GM23338 (cell line): ENCODE measurements at regions not wholly inside any gene's neighbourhood (a gene's known extent, or its start where the extent isn't known, plus 50 kb on each side); places are given as distances from the start of the nearest gene placed in this dataset.

Experiments used
- ATAC-seq: fragments of 200-7000 bp; cut with Tn5 transposase; 3 replicates; pipeline ENCODE4 v1.9.1; 2020
- DNase-seq: peaks from one replicate; pipeline ENCODE4 v3.0.0-alpha.2; 2015; ENCODE audit warnings: low spot score
- H2AFZ ChIP-seq: fragments of 200-600 bp; sonication (generic); 2 replicates; pipeline ENCODE4 v1.8.0; 2016; ENCODE audit warnings: antibody characterized with exemption, mild to moderate bottlenecking, moderate library complexity
- H3F3A ChIP-seq: fragments of 200-600 bp; sonication (generic); replicated peaks from 2 replicates; pipeline ENCODE4 v1.8.0; 2017; ENCODE audit warnings: antibody characterized with exemption, mixed run types, low read depth
- H3K27ac ChIP-seq: fragments of 200-600 bp; sonication (generic); 2 replicates; pipeline ENCODE4 v1.6.1; 2016; ENCODE audit warnings: low read depth
- H3K27me3 ChIP-seq: fragments of 200-600 bp; sonication (generic); 2 replicates; pipeline ENCODE4 v1.8.0; 2016; ENCODE audit warnings: mild to moderate bottlenecking, mixed run types, moderate library complexity; ENCODE audit not compliant: insufficient read depth
- H3K36me3 ChIP-seq: fragments of 200-600 bp; sonication (generic); 2 replicates; pipeline ENCODE4 v1.8.0; 2016; ENCODE audit warnings: mild to moderate bottlenecking; ENCODE audit not compliant: insufficient read depth
- H3K4me1 ChIP-seq: fragments of 200-600 bp; sonication (generic); 2 replicates; pipeline ENCODE4 v1.8.0; 2016; ENCODE audit warnings: mild to moderate bottlenecking, moderate library complexity; ENCODE audit not compliant: insufficient read depth
- H3K4me2 ChIP-seq: fragments of 200-600 bp; sonication (generic); 2 replicates; pipeline ENCODE4 v1.7.1; 2017; ENCODE audit warnings: mixed run types
- H3K4me3 ChIP-seq: fragments of 200-600 bp; sonication (generic); 2 replicates; pipeline ENCODE4 v1.6.1; 2016; ENCODE audit warnings: mixed run types
- H3K79me2 ChIP-seq: fragments of 200-600 bp; sonication (generic); replicated peaks from 2 replicates; pipeline ENCODE4 v1.8.0; 2017; ENCODE audit warnings: mild to moderate bottlenecking; ENCODE audit not compliant: insufficient read depth
- H3K9me2 ChIP-seq: fragments of 200-600 bp; sonication (generic); 2 replicates; pipeline ENCODE4 v1.8.0; 2017; ENCODE audit not compliant: insufficient read depth
- H4K20me1 ChIP-seq: fragments of 200-600 bp; sonication (generic); replicated peaks from 2 replicates; pipeline ENCODE4 v1.8.0; 2017; ENCODE audit warnings: mild to moderate bottlenecking; ENCODE audit not compliant: insufficient read depth
- H3K27ac Mint-ChIP-seq: 2 replicates; pipeline ENCODE4 v1.8.0; 2020; ENCODE audit warnings: inconsistent platforms, mild to moderate bottlenecking, moderate library complexity, mixed read lengths
- H3K27me3 Mint-ChIP-seq: 3 replicates; pipeline ENCODE4 v1.8.0; 2022; ENCODE audit warnings: low read depth, mild to moderate bottlenecking, moderate library complexity, mixed read lengths, inconsistent platforms; ENCODE audit not compliant: insufficient read depth, poor library complexity
- H3K36me3 Mint-ChIP-seq: 3 replicates; pipeline ENCODE4 v1.8.0; 2021; ENCODE audit warnings: low read depth, mild to moderate bottlenecking, inconsistent platforms, moderate library complexity, mixed read lengths
- H3K4me1 Mint-ChIP-seq: 3 replicates; pipeline ENCODE4 v1.8.0; 2020; ENCODE audit warnings: mild to moderate bottlenecking, inconsistent platforms, mixed read lengths
- H3K4me3 Mint-ChIP-seq: 3 replicates; pipeline ENCODE4 v1.8.0; 2021; ENCODE audit warnings: moderate library complexity, mild to moderate bottlenecking, inconsistent platforms, mixed read lengths
- H3K9me3 Mint-ChIP-seq: 3 replicates; pipeline ENCODE4 v1.8.0; 2020; ENCODE audit warnings: moderate library complexity, mild to moderate bottlenecking, inconsistent platforms, mixed read lengths
- CREB1 ChIP-seq: fragments of 250-450 bp; sonication (Bioruptor Pico); IDR thresholded peaks from 2 replicates; pipeline ENCODE4 v1.5.0; 2020; ENCODE audit warnings: low read depth, mild to moderate bottlenecking, moderate library complexity
- EZH2 ChIP-seq: fragments of 200-600 bp; sonication (generic); IDR thresholded peaks from one replicate; pipeline ENCODE4 v1.8.0; 2017; ENCODE audit warnings: antibody characterized with exemption, mild to moderate bottlenecking, low read depth; ENCODE audit not compliant: unreplicated experiment
- EZH2phosphoT487 ChIP-seq: fragments of 200-600 bp; sonication (generic); IDR thresholded peaks from one replicate; pipeline ENCODE4 v1.8.1; 2018; ENCODE audit warnings: antibody characterized with exemption; ENCODE audit not compliant: unreplicated experiment
- JUNB ChIP-seq: IDR thresholded peaks from one replicate; pipeline ENCODE4 v1.6.1; 2016; ENCODE audit warnings: antibody characterized with exemption; ENCODE audit not compliant: unreplicated experiment
- POLR2AphosphoS5 ChIP-seq: IDR thresholded peaks from 2 replicates; pipeline ENCODE4 v1.6.1; 2016; ENCODE audit warnings: antibody characterized with exemption, low read depth
- STAT1 ChIP-seq: IDR thresholded peaks from one replicate; pipeline ENCODE4 v1.6.1; 2016; ENCODE audit warnings: antibody characterized with exemption; ENCODE audit not compliant: unreplicated experiment
- ZNF114 ChIP-seq: fragments of 250-450 bp; sonication (Bioruptor Pico); IDR thresholded peaks from 2 replicates; pipeline ENCODE4 v1.5.0; 2020; ENCODE audit warnings: mild to moderate bottlenecking, moderate library complexity
- ZNF331 ChIP-seq: fragments of 250-450 bp; sonication (Bioruptor Pico); IDR thresholded peaks from 2 replicates; pipeline ENCODE4 v1.5.0; 2020; ENCODE audit warnings: low read depth, mild to moderate bottlenecking, moderate library complexity
- TF ChIP-seq, protein P1 (sequence below): IDR thresholded peaks from 2 replicates; pipeline ENCODE4 v1.6.1; 2016; ENCODE audit warnings: antibody characterized with exemption
- TF ChIP-seq, protein P2 (sequence below), 2 experiments: fragments of 200-600 bp in 1 of 2; sonication (generic) in 1 of 2; conservative IDR thresholded peaks; 2 replicates each; pipeline versions ENCODE4 v1.5.1 to v1.6.1; 2016 to 2017; ENCODE audit warnings: antibody characterized with exemption in 2 of 2, low read depth in 2 of 2, mild to moderate bottlenecking in 2 of 2, moderate library complexity in 1 of 2
- TF ChIP-seq, protein P3 (sequence below): fragments of 250-450 bp; sonication (Bioruptor Pico); IDR thresholded peaks from 2 replicates; pipeline ENCODE4 v1.5.0; 2020; ENCODE audit warnings: mild to moderate bottlenecking, moderate library complexity

DNA sequence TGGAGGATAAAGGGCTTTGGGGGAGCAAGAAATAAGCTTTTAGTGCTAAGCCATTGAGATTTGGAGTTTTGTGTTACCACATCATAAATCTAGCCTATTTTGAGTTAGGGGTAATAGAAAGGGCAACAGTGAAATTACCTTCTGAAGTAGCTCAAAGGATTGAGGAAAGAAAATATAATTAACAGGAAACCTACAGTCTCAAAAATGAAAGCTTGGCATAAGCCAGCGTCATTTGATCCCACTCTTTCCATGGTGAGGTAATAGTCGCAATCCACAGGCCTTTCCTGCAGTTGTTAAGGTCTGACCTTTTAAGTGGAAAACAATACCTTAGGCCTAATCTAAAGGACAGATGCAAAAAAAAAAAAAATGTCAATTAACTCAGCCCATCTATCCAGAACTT lies 182.7 kb downstream of the UXS1 start (continued):
- TF ChIP-seq, protein P1, sequence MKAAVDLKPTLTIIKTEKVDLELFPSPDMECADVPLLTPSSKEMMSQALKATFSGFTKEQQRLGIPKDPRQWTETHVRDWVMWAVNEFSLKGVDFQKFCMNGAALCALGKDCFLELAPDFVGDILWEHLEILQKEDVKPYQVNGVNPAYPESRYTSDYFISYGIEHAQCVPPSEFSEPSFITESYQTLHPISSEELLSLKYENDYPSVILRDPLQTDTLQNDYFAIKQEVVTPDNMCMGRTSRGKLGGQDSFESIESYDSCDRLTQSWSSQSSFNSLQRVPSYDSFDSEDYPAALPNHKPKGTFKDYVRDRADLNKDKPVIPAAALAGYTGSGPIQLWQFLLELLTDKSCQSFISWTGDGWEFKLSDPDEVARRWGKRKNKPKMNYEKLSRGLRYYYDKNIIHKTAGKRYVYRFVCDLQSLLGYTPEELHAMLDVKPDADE: no peak
- TF ChIP-seq ZNF114 (CRISPR knock-in tag): no peak
- no peak for TF ChIP-seq JUNB
- no peak for TF ChIP-seq CREB1 (CRISPR knock-in tag)
- TF ChIP-seq, protein P2, sequence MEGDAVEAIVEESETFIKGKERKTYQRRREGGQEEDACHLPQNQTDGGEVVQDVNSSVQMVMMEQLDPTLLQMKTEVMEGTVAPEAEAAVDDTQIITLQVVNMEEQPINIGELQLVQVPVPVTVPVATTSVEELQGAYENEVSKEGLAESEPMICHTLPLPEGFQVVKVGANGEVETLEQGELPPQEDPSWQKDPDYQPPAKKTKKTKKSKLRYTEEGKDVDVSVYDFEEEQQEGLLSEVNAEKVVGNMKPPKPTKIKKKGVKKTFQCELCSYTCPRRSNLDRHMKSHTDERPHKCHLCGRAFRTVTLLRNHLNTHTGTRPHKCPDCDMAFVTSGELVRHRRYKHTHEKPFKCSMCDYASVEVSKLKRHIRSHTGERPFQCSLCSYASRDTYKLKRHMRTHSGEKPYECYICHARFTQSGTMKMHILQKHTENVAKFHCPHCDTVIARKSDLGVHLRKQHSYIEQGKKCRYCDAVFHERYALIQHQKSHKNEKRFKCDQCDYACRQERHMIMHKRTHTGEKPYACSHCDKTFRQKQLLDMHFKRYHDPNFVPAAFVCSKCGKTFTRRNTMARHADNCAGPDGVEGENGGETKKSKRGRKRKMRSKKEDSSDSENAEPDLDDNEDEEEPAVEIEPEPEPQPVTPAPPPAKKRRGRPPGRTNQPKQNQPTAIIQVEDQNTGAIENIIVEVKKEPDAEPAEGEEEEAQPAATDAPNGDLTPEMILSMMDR (conservative IDR thresholded peaks at IDR 0.05; ENCODE audit: low read depth in 2 of 2): no peak

DNA sequence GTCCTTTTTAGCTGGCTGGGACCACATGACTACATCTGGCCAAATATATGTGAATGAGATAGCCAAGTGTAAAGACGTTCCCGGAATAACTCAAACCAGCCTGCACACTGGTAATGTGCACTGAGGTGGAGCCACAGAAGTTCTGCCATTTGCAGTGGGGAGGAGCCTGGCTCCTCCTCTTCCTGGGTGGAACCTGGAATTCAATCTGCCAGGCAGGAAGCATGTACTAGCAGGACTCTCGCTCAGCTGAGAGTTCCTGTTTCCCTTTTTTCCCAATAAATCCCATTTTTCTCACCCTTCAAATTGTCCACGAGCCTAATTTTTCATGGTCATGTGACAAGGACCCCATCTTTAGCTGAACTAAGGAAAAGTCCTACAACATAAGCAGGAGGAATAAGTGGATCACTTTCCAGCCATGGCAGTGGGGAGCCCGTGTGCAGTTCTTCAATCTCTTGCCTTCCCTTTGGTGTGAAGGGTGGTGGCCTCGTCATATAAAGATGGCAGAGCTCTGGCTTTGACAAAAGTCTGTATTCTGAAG lies 183.2 kb downstream of the UXS1 start:
- H4K20me1 ChIP-seq: no peaks in the 10 kb centered on the region
- H3K9me2 ChIP-seq: peaks cover 16% of the 10 kb centered on the region
- H3K79me2 ChIP-seq: no peaks in the 10 kb centered on the region
- Mint-ChIP-seq H3K9me3 (peaks cover 45% of the 10 kb centered on the region), H3K4me1 (peaks cover 30% of the 10 kb centered on the region), H3K36me3 (peaks cover 40% of the 10 kb centered on the region), H3K27me3 (peaks cover 2% of the 10 kb centered on the region), H3K27ac (no peak overlapping the region), H3K4me3 (no peak overlapping the region)
- no peak overlapping the region for H3K27ac ChIP-seq
- H3K36me3 ChIP-seq: no peaks in the 10 kb centered on the region
- no peak overlapping the region for H3K4me3 ChIP-seq
- peak overlapping the region; percentile 29; the same call in 1 of the 2 replicates for H2AFZ ChIP-seq
- H3F3A ChIP-seq: no peaks in the 10 kb centered on the region
- peaks cover 18% of the 10 kb centered on the region for H3K4me1 ChIP-seq
- DNase-seq: no peak
- peak overlapping the region; percentile 70; the same call in 1 of the 2 replicates for H3K4me2 ChIP-seq
- ATAC-seq: no peak
- no peaks in the 10 kb centered on the region for H3K27me3 ChIP-seq
- TF ChIP-seq EZH2phosphoT487: no peak
- no peak for TF ChIP-seq EZH2
- TF ChIP-seq, protein P3, sequence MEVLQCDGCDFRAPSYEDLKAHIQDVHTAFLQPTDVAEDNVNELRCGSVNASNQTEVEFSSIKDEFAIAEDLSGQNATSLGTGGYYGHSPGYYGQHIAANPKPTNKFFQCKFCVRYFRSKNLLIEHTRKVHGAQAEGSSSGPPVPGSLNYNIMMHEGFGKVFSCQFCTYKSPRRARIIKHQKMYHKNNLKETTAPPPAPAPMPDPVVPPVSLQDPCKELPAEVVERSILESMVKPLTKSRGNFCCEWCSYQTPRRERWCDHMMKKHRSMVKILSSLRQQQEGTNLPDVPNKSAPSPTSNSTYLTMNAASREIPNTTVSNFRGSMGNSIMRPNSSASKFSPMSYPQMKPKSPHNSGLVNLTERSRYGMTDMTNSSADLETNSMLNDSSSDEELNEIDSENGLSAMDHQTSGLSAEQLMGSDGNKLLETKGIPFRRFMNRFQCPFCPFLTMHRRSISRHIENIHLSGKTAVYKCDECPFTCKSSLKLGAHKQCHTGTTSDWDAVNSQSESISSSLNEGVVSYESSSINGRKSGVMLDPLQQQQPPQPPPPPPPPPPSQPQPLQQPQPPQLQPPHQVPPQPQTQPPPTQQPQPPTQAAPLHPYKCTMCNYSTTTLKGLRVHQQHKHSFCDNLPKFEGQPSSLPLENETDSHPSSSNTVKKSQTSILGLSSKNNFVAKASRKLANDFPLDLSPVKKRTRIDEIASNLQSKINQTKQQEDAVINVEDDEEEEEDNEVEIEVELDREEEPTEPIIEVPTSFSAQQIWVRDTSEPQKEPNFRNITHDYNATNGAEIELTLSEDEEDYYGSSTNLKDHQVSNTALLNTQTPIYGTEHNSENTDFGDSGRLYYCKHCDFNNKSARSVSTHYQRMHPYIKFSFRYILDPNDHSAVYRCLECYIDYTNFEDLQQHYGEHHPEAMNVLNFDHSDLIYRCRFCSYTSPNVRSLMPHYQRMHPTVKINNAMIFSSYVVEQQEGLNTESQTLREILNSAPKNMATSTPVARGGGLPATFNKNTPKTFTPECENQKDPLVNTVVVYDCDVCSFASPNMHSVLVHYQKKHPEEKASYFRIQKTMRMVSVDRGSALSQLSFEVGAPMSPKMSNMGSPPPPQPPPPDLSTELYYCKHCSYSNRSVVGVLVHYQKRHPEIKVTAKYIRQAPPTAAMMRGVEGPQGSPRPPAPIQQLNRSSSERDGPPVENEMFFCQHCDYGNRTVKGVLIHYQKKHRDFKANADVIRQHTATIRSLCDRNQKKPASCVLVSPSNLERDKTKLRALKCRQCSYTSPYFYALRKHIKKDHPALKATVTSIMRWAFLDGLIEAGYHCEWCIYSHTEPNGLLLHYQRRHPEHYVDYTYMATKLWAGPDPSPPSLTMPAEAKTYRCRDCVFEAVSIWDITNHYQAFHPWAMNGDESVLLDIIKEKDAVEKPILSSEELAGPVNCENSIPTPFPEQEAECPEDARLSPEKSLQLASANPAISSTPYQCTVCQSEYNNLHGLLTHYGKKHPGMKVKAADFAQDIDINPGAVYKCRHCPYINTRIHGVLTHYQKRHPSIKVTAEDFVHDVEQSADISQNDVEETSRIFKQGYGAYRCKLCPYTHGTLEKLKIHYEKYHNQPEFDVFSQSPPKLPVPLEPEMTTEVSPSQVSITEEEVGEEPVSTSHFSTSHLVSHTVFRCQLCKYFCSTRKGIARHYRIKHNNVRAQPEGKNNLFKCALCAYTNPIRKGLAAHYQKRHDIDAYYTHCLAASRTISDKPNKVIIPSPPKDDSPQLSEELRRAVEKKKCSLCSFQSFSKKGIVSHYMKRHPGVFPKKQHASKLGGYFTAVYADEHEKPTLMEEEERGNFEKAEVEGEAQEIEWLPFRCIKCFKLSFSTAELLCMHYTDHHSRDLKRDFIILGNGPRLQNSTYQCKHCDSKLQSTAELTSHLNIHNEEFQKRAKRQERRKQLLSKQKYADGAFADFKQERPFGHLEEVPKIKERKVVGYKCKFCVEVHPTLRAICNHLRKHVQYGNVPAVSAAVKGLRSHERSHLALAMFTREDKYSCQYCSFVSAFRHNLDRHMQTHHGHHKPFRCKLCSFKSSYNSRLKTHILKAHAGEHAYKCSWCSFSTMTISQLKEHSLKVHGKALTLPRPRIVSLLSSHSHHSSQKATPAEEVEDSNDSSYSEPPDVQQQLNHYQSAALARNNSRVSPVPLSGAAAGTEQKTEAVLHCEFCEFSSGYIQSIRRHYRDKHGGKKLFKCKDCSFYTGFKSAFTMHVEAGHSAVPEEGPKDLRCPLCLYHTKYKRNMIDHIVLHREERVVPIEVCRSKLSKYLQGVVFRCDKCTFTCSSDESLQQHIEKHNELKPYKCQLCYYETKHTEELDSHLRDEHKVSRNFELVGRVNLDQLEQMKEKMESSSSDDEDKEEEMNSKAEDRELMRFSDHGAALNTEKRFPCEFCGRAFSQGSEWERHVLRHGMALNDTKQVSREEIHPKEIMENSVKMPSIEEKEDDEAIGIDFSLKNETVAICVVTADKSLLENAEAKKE (CRISPR knock-in tag): no peak
- no peak for TF ChIP-seq POLR2AphosphoS5
- TF ChIP-seq STAT1: no peak
- TF ChIP-seq, protein P1: no peak
- TF ChIP-seq, protein P2 (conservative IDR thresholded peaks at IDR 0.05; ENCODE audit: low read depth in 2 of 2): no peak
- TF ChIP-seq ZNF331: no peak
- TF ChIP-seq CREB1 (CRISPR knock-in tag): no peak
- TF ChIP-seq ZNF114 (CRISPR knock-in tag): no peak
